ENCODE measurements at regions not wholly inside any gene's neighbourhood (a gene's known extent, or its start where the extent isn't known, plus 50 kb on each side); places are given as distances from the start of the nearest gene placed in this dataset.

GRCh38 chr7:25385506-25386136, 157.3 kb upstream of the NPVF start:
- H3K9me2 ChIP-seq (ENCODE audit: insufficient read depth, low read length): no peaks in the 10 kb centered on the region
- no peak overlapping the region for H3K27ac ChIP-seq (ENCODE audit: low read length)
- no peaks in the 10 kb centered on the region for H3K9me3 ChIP-seq (ENCODE audit: low read length)
- no peaks in the 10 kb centered on the region for H3K79me2 ChIP-seq (replicated peaks; ENCODE audit: insufficient read depth, low read length)
- no peak overlapping the region for H2AFZ ChIP-seq (ENCODE audit: low read depth, low read length)
- H3K4me3 ChIP-seq (ENCODE audit: low read length): no peak overlapping the region
- no peaks in the 10 kb centered on the region for H3F3A ChIP-seq (ENCODE audit: insufficient read depth, low read length, poor library complexity, severe bottlenecking)
- H4K20me1 ChIP-seq (ENCODE audit: insufficient read depth): no peaks in the 10 kb centered on the region
- no peak overlapping the region for H3K9ac ChIP-seq (ENCODE audit: low read length)
- TF ChIP-seq RAD21 (conservative IDR thresholded peaks at IDR 0.05) (no peak), MXI1 (conservative IDR thresholded peaks at IDR 0.05; ENCODE audit: poor library complexity, severe bottlenecking) (no peak), POLR2AphosphoS5 (IDR thresholded peaks at IDR 0.05) (no peak), TAF1 (IDR thresholded peaks at IDR 0.05; ENCODE audit: low read depth) (no peak), SMC3 (conservative IDR thresholded peaks at IDR 0.05; ENCODE audit: poor library complexity) (no peak), EP300 (conservative IDR thresholded peaks at IDR 0.05; ENCODE audit: poor library complexity, severe bottlenecking) (no peak), EZH2 (IDR thresholded peaks at IDR 0.05; ENCODE audit: borderline replicate concordance, insufficient read depth, low read length, poor library complexity, severe bottlenecking) (no peak)
- TF ChIP-seq, protein P1, sequence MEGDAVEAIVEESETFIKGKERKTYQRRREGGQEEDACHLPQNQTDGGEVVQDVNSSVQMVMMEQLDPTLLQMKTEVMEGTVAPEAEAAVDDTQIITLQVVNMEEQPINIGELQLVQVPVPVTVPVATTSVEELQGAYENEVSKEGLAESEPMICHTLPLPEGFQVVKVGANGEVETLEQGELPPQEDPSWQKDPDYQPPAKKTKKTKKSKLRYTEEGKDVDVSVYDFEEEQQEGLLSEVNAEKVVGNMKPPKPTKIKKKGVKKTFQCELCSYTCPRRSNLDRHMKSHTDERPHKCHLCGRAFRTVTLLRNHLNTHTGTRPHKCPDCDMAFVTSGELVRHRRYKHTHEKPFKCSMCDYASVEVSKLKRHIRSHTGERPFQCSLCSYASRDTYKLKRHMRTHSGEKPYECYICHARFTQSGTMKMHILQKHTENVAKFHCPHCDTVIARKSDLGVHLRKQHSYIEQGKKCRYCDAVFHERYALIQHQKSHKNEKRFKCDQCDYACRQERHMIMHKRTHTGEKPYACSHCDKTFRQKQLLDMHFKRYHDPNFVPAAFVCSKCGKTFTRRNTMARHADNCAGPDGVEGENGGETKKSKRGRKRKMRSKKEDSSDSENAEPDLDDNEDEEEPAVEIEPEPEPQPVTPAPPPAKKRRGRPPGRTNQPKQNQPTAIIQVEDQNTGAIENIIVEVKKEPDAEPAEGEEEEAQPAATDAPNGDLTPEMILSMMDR (IDR thresholded peaks at IDR 0.05; ENCODE audit: poor library complexity, severe bottlenecking): no peak
- TF ChIP-seq, protein P2, sequence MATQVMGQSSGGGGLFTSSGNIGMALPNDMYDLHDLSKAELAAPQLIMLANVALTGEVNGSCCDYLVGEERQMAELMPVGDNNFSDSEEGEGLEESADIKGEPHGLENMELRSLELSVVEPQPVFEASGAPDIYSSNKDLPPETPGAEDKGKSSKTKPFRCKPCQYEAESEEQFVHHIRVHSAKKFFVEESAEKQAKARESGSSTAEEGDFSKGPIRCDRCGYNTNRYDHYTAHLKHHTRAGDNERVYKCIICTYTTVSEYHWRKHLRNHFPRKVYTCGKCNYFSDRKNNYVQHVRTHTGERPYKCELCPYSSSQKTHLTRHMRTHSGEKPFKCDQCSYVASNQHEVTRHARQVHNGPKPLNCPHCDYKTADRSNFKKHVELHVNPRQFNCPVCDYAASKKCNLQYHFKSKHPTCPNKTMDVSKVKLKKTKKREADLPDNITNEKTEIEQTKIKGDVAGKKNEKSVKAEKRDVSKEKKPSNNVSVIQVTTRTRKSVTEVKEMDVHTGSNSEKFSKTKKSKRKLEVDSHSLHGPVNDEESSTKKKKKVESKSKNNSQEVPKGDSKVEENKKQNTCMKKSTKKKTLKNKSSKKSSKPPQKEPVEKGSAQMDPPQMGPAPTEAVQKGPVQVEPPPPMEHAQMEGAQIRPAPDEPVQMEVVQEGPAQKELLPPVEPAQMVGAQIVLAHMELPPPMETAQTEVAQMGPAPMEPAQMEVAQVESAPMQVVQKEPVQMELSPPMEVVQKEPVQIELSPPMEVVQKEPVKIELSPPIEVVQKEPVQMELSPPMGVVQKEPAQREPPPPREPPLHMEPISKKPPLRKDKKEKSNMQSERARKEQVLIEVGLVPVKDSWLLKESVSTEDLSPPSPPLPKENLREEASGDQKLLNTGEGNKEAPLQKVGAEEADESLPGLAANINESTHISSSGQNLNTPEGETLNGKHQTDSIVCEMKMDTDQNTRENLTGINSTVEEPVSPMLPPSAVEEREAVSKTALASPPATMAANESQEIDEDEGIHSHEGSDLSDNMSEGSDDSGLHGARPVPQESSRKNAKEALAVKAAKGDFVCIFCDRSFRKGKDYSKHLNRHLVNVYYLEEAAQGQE (IDR thresholded peaks at IDR 0.05; ENCODE audit: borderline replicate concordance): no peak
- no peaks in the 10 kb centered on the region for H3K36me3 ChIP-seq (ENCODE audit: insufficient read depth, low read length)
- H3K4me2 ChIP-seq (ENCODE audit: low read length): no peak overlapping the region
- peaks cover 21% of the 10 kb centered on the region for H3K27me3 ChIP-seq (ENCODE audit: insufficient read depth, low read depth, low read length)

DNA sequence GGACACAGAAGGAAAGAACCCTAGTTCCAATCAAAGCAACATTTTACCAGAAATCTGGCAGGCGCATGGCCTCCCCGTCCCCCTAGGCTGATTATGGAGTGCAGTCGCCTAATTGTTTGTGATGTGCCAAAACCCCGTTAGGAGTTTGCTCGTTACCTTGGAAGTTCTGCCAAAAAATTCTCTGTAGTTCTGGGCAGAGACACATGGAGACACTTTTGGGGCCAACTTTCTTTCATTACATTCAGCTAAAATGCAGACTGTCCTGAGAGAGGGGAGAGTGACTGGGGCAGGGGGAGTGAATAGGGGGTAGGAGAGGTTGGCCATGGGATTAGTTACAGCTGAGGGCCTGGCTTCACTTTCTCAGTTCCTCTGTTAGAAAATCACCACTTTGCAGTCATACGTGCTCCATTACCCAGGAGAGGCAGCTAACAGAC, 158.0 kb upstream of the NPVF start:
- Histone ChIP-seq H3K4me2 (ENCODE audit: low read length) (no peak overlapping the region), H3K9ac (ENCODE audit: low read length) (no peak overlapping the region), H3K27me3 (ENCODE audit: insufficient read depth, low read depth, low read length) (peaks cover 24% of the 10 kb centered on the region), H2AFZ (ENCODE audit: low read depth, low read length) (no peak overlapping the region), H3K4me3 (ENCODE audit: low read length) (no peak overlapping the region), H3K9me3 (ENCODE audit: low read length) (no peaks in the 10 kb centered on the region), H3K9me2 (ENCODE audit: insufficient read depth, low read length) (no peaks in the 10 kb centered on the region), H3K27ac (ENCODE audit: low read length) (no peak overlapping the region), H3F3A (ENCODE audit: insufficient read depth, low read length, poor library complexity, severe bottlenecking) (no peaks in the 10 kb centered on the region), H4K20me1 (ENCODE audit: insufficient read depth) (no peaks in the 10 kb centered on the region), H3K36me3 (ENCODE audit: insufficient read depth, low read length) (no peaks in the 10 kb centered on the region), H3K79me2 (replicated peaks; ENCODE audit: insufficient read depth, low read length) (no peaks in the 10 kb centered on the region)
- no peak for TF ChIP-seq MXI1 (conservative IDR thresholded peaks at IDR 0.05; ENCODE audit: poor library complexity, severe bottlenecking)
- TF ChIP-seq TAF1 (IDR thresholded peaks at IDR 0.05; ENCODE audit: low read depth): no peak
- TF ChIP-seq SMC3 (conservative IDR thresholded peaks at IDR 0.05; ENCODE audit: poor library complexity): no peak
- TF ChIP-seq EZH2 (IDR thresholded peaks at IDR 0.05; ENCODE audit: borderline replicate concordance, insufficient read depth, low read length, poor library complexity, severe bottlenecking): no peak
- TF ChIP-seq RAD21 (conservative IDR thresholded peaks at IDR 0.05): no peak
- no peak for TF ChIP-seq EP300 (conservative IDR thresholded peaks at IDR 0.05; ENCODE audit: poor library complexity, severe bottlenecking)
- TF ChIP-seq, protein P1 (IDR thresholded peaks at IDR 0.05; ENCODE audit: poor library complexity, severe bottlenecking): no peak
- TF ChIP-seq POLR2AphosphoS5 (IDR thresholded peaks at IDR 0.05): no peak
- TF ChIP-seq, protein P2 (IDR thresholded peaks at IDR 0.05; ENCODE audit: borderline replicate concordance): no peak

Data from neural cell (in vitro differentiated cells).